ENCODE measurements at regions not wholly inside any gene's neighbourhood (a gene's known extent, or its start where the extent isn't known, plus 50 kb on each side); places are given as distances from the start of the nearest gene placed in this dataset.

- DNase-seq (ENCODE audit: low read depth) = peak; percentile 76
- TF ChIP-seq CTCF (IDR thresholded peaks at IDR 0.05; ENCODE audit: low read length, missing control alignments) = peak; percentile 64
- no peak overlapping the region for H3K4me3 ChIP-seq (replicated peaks; ENCODE audit: low read depth, low read length)
Measured at GRCh38 chr2:7427293-7428060, 510.3 kb downstream of the RNF144A start.

DNA sequence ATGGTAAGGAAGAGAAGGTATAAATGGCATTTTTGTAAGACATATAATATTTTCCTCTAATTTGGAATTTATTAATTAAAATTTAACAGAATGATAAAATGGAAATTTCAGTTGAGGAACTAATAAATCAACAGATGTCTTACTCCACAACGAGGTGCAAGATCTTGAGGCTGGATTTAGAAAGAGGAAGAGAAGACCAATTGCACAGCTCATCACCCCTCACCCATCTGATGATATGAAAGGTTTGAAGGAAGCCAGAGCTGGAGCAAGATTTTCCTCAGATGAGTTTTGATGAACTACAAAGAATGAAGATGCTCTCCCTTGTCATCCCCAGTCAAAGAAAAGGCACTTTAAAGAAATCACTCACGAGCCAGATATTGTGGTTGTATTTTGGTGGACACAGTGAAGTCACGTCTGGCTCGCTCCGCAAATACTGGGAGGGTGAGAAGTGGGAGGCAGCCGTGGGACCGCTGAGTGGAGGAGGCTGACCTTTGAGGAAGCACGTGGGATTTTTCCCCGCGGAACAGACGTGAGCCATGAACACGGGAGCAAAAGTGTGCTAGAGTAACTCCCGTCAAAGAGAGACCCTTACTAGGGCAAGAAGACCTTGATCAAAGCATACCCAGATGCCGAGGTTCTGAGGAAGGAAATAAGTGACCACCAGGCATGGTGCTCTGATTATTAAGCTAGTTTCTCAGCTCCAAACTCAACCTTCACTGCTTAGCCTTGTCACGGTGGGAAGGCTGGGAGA, 511.4 kb downstream of the RNF144A start:
- TF ChIP-seq CTCF (IDR thresholded peaks at IDR 0.05; ENCODE audit: low read length, missing control alignments) = no peak
- DNase-seq (ENCODE audit: low read depth) = no peak
- H3K4me3 ChIP-seq (replicated peaks; ENCODE audit: low read depth, low read length) = no peak overlapping the region

DNA sequence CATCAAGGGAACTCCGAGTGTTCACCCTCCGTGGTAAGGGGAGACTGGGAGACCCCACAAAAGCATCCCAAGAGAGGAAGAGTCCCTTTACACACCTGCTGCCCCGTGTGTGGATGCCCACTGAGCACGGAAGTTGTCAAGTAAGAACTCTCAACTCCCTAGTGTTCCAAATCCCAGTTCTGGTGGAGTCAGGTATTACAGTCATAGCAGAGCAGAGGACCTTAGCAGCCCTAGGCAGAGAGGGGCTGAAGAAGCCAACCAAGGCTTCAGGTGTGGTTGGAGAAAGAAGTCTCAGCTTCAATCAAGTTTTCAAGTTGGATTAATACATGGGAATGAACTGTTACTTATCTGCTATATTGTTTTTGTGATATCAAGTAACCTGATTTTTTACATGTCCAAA, 512.5 kb downstream of the RNF144A start:
- no peak overlapping the region for H3K4me3 ChIP-seq (replicated peaks; ENCODE audit: low read depth, low read length)
- DNase-seq (ENCODE audit: low read depth) = no peak
- no peak for TF ChIP-seq CTCF (IDR thresholded peaks at IDR 0.05; ENCODE audit: low read length, missing control alignments)

DNA sequence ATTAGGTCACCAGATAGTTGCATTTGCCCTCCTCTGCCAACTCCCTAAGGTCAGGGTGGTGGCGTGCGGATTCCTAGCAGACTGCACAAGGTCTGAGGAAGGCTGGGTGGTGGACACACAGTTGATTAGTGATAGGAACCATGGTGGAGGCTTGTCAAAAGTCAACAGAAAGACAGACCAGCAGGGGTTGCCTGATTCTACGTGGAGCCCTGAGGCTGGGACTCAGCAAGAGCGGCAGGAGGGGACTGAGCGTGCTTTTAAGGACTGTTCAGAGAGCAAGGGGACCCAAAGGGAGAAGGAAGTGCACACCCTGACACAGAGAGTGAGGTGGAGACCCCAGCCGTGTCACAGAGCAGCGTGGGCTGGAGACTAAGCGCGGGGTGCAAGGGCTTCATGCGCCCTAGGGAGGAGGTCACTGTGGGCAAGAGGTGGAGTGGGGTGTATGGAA, 513.2 kb downstream of the RNF144A start:
- TF ChIP-seq CTCF (IDR thresholded peaks at IDR 0.05; ENCODE audit: low read length, missing control alignments) = no peak
- no peak overlapping the region for H3K4me3 ChIP-seq (replicated peaks; ENCODE audit: low read depth, low read length)
- no peak for DNase-seq (ENCODE audit: low read depth)

GRCh38 chr2:7430869-7431641, 513.8 kb downstream of the RNF144A start:
- DNase-seq (ENCODE audit: low read depth) = no peak
- H3K4me3 ChIP-seq (replicated peaks; ENCODE audit: low read depth, low read length) = no peak overlapping the region

DNA sequence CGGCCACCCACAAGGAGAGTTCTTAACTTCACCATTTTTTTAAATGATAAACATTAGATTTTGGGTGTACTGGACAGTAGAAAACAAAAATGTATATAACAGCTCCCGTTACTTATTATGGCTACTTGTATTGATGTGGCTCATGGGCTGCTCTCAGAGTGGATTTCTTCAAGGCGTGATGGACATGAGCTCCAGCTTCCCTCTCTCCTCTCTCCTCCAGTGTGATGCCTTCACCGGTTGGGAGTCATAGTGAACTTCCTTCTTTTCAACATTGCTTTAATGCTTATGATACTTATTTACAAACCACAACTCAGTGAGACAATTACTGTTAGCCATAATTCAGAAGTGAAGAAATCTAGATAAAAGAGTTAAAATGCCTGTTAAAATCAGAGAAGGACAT, 515.2 kb downstream of the RNF144A start:
- TF ChIP-seq CTCF (IDR thresholded peaks at IDR 0.05; ENCODE audit: low read length, missing control alignments) = no peak
- no peak overlapping the region for H3K4me3 ChIP-seq (replicated peaks; ENCODE audit: low read depth, low read length)
- no peak for DNase-seq (ENCODE audit: low read depth)

More at GRCh38 chr2:7430869-7431641, 513.8 kb downstream of the RNF144A start:
- no peak for TF ChIP-seq CTCF (IDR thresholded peaks at IDR 0.05; ENCODE audit: low read length, missing control alignments)

Measured in fibroblast of pulmonary artery (primary cell).